H1 (cell line): ENCODE measurements at regions not wholly inside any gene's neighbourhood (a gene's known extent, or its start where the extent isn't known, plus 50 kb on each side); places are given as distances from the start of the nearest gene placed in this dataset.

Experiments used
- EGR1 ChIP-seq: IDR thresholded peaks from 2 replicates; pipeline ENCODE4 v1.6.1; 2011; ENCODE audit warnings: low read depth, low read length, borderline replicate concordance
- EZH2 ChIP-seq: fragments of 200-600 bp; sonication (generic); IDR thresholded peaks from 2 replicates; pipeline ENCODE4 v1.7.1; 2012; ENCODE audit warnings: low read depth, mild to moderate bottlenecking, moderate library complexity, low read length, inconsistent platforms; ENCODE audit not compliant: severe bottlenecking
- JUND ChIP-seq: IDR thresholded peaks from 2 replicates; pipeline ENCODE4 v1.6.1; 2011; ENCODE audit warnings: mild to moderate bottlenecking, improper control_type of control experiment, low read length
- POLR2A ChIP-seq, 2 experiments: IDR thresholded peaks; 1 replicate in 1 of 2; 2 replicates in 1 of 2; pipeline ENCODE4 v1.6.1; 2011; ENCODE audit warnings: low read depth in 2 of 2, low read length in 2 of 2, mild to moderate bottlenecking in 2 of 2; ENCODE audit errors: control extremely low read depth in 1 of 2
- TF ChIP-seq, protein P1 (sequence below), 3 experiments: IDR thresholded peaks; 1 replicate in 2 of 3; 2 replicates in 1 of 3; pipeline versions ENCODE4 v1.5.1 to v1.6.1; 2011; ENCODE audit warnings: low read length in 3 of 3, mild to moderate bottlenecking in 3 of 3, inconsistent platforms in 2 of 3, low read depth in 1 of 3, moderate library complexity in 1 of 3; ENCODE audit not compliant: insufficient read depth in 1 of 3; ENCODE audit errors: control extremely low read depth in 1 of 3

DNA sequence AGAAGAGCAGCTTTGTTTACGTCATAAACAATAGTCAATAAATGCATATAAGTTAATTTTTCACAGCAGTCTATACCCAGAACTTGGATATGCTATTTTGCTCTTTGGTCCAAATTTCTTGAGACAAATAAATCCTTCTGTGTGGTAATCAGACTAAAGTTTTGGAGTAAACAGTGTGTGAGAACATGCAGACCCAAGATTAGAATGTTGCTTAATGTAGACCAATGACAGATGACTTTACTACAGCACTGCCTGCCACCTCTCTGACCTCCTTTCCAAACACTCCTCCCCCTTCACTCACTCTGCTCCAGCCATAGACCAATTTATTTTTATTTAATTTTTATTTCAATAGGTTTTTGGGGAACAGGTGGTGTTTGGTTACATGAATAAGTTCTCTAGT, 115.3 kb upstream of the TANK start:
- TF ChIP-seq JUND (no peak), EZH2 (no peak), POLR2A (IDR thresholded peaks at IDR 0.05; ENCODE audit: control extremely low read depth in 1 of 2, low read depth in 2 of 2, low read length in 2 of 2) (no peak), EGR1 (no peak)
- TF ChIP-seq, protein P1, sequence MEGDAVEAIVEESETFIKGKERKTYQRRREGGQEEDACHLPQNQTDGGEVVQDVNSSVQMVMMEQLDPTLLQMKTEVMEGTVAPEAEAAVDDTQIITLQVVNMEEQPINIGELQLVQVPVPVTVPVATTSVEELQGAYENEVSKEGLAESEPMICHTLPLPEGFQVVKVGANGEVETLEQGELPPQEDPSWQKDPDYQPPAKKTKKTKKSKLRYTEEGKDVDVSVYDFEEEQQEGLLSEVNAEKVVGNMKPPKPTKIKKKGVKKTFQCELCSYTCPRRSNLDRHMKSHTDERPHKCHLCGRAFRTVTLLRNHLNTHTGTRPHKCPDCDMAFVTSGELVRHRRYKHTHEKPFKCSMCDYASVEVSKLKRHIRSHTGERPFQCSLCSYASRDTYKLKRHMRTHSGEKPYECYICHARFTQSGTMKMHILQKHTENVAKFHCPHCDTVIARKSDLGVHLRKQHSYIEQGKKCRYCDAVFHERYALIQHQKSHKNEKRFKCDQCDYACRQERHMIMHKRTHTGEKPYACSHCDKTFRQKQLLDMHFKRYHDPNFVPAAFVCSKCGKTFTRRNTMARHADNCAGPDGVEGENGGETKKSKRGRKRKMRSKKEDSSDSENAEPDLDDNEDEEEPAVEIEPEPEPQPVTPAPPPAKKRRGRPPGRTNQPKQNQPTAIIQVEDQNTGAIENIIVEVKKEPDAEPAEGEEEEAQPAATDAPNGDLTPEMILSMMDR (IDR thresholded peaks at IDR 0.05; ENCODE audit: control extremely low read depth in 1 of 3, insufficient read depth in 1 of 3, low read depth in 1 of 3, low read length in 3 of 3): no peak
